ENCODE measurements at regions not wholly inside any gene's neighbourhood (a gene's known extent, or its start where the extent isn't known, plus 50 kb on each side); places are given as distances from the start of the nearest gene placed in this dataset.

- no peak for DNase-seq
Measured at GRCh38 chr12:104858611-104859543, 99.2 kb downstream of the SLC41A2 start.

- DNase-seq: no peak
Measured at GRCh38 chr12:104856531-104856930, 101.6 kb downstream of the SLC41A2 start.

GRCh38 chr12:104855599-104855998 is 102.5 kb downstream of the SLC41A2 start:
- no peak for DNase-seq

- DNase-seq: no peak
Measured at GRCh38 chr12:104852896-104853295, 105.2 kb downstream of the SLC41A2 start.

- no peak for DNase-seq
Measured at GRCh38 chr12:104852102-104852501, 106.0 kb downstream of the SLC41A2 start.

GRCh38 chr12:104850781-104851180 is 107.3 kb downstream of the SLC41A2 start:
- DNase-seq: no peak

GRCh38 chr12:104846056-104846767 is 111.9 kb downstream of the SLC41A2 start:
- no peak for DNase-seq

- no peak for DNase-seq
Measured at GRCh38 chr12:104844123-104844522, 114.0 kb downstream of the SLC41A2 start.

GRCh38 chr12:104840262-104840661 is 117.8 kb downstream of the SLC41A2 start:
- no peak for DNase-seq

- DNase-seq: no peak
Measured at GRCh38 chr12:104835317-104835716, 122.8 kb downstream of the SLC41A2 start.

GRCh38 chr12:104834607-104835006 is 123.5 kb downstream of the SLC41A2 start:
- DNase-seq: no peak

GRCh38 chr12:104833756-104834155 is 124.3 kb downstream of the SLC41A2 start:
- no peak for DNase-seq

GRCh38 chr12:104828015-104828414 is 130.1 kb downstream of the SLC41A2 start:
- no peak for DNase-seq

GRCh38 chr12:104827587-104827986 is 130.5 kb downstream of the SLC41A2 start:
- DNase-seq: no peak

GRCh38 chr12:104825408-104825807 is 132.7 kb downstream of the SLC41A2 start:
- DNase-seq: no peak

GRCh38 chr12:104823985-104824461 is 134.1 kb downstream of the SLC41A2 start:
- DNase-seq: no peak

- no peak for DNase-seq
Measured at GRCh38 chr12:104822941-104823340, 135.1 kb downstream of the SLC41A2 start.

GRCh38 chr12:104816845-104817503 is 141.1 kb downstream of the SLC41A2 start:
- no peak for DNase-seq

- DNase-seq: no peak
Measured at GRCh38 chr12:104815935-104816334, 142.2 kb downstream of the SLC41A2 start.

- no peak for DNase-seq
Measured at GRCh38 chr12:104814944-104815343, 143.1 kb downstream of the SLC41A2 start.
